GDM1 (cell line): ENCODE measurements at regions not wholly inside any gene's neighbourhood (a gene's known extent, or its start where the extent isn't known, plus 50 kb on each side); places are given as distances from the start of the nearest gene placed in this dataset.
A peak's percentile ranks its signal among the peaks of the same experiment; 100 is the strongest.

ENCODE experiments used
- DNase-seq: peaks from one replicate; lab custom pipeline; 2025; lab: John Stamatoyannopoulos, UW

DNA sequence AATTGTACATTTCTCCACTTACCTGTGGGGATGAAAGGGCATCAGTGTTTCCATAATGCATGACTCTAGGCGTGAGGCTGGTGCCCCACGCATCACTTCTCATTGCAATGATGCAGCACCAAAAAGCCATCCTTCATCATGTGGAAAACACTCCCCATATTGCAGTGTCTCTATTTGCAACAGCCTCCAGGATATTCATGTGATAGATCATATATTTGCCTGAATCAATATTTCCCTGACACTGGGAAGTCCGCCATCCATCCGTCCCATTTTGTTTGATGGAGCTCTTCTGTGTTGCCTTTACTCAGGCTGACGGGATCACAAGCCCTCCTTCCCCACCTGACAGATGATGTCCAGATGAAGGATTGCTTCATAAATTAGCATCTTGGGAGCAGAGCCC lies 74.5 kb upstream of the CAMK1G start:
- no peak for DNase-seq

DNA sequence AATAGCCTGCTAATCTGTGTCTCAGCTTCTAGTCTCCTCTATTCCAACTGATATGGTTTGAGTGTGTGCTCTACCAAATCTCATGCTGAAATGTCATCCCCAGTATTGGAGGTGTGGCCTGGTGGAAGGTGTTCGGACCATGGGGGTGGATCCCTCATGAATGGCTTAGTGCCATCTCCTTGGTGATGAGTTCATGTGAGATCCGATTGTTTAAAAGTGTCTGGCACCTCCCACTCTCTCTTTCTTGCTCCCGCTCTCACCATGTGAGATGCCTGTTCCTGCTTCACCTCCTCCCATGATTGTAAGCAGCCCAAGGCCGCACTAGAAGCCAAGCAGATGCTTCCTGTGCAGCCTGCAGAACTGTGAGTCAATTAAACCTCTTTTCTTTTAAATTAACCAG lies 73.5 kb upstream of the CAMK1G start:
- DNase-seq, result no peak

DNA sequence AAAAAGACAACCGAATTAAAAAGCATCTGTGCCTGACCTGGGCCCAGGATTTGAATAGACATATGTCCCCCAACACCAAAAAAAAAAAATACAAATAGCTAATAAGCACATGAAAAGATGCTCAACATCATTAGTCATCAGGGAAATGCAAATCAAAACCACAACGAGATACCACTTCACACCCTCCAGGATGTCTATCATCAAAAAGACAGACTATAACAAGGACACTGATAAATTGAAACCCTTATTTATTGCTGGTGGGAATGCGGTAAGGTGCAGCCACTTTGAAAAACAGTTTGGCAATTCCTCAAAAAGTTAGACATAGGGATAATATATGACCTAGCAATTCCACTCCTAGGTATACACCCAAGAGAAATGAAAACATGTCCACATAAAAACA lies 72.3 kb upstream of the CAMK1G start:
- no peak for DNase-seq

DNA sequence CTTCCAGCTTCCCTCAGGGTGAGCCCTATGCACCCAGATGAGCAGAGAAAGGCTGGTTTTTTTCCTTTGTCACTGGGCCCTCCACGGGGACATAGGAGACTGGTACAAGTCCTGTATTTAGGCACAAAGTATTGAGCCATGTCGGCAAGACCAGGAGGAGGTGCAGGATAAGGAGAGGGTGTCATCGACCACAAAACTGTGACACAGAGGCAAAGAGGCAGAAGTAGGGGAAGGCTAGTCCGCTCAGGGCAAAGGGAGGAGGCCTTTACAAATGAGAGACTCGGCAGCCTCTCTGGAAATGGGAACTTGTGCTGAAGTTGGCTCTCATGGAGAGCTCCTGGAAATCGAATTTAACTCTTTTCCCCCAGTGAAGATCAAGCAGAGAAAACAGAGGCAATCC lies 70.7 kb upstream of the CAMK1G start:
- no peak for DNase-seq

DNA sequence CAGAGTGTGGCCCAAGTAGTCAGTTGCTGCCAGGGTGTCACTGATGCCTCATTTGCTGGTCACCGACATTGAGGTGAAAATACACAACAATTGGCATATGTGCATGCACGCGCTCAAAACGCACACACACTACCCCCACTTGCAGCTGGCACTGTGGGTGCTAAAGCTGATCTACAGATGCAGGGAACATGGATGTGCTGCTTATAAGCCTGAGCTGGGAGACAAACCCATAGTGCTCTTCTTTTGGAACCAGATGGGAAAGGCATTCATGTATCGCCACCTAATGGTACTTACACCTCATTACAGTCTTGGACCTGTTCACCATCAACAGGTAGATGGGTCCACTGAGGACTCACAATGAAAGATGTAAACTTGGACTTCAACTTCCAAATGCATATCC lies 70.3 kb upstream of the CAMK1G start:
- peak; percentile 3 for DNase-seq

DNA sequence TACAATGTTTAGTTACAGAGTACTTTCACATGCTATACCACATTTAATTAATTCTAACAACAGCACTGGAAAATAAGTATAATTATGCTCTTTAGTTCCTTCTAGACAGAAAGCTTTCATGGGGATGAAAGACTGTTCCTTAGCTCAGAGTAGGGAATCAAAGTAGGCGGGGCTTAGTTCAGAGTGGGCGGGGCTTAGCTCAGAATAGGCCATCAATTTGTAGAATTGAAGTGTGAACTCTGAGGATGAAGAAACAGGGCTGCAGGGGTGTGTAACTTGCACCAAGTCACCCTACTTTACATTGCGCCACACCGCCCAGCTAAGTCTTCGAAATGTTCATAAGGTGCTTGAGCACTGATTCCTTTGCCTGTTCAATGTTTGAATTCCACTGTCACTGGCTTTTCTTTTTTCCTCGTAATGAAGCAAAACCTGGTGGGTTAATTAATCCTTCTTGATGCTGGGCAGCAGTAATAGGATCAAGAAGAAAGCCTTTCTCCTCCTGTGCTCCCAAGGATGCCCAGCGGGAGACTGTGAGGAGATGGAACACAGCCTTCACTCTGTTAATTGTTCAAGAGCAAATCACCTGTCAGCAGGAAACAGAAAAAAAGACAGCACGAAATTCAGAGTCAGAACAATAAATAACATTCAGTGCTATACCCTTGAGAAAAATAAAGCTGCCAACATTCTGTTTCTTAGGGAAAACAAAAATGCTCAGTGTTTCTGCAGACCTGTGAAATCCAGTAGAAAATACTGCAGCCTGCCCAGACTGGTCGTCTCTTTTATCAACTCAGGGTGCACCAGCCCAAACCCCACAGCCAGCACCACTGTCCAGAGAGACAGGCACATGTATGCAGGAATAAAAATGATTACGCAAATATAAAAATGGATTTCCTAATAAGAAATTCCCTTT lies 66.5 kb upstream of the CAMK1G start:
- DNase-seq, result no peak

DNA sequence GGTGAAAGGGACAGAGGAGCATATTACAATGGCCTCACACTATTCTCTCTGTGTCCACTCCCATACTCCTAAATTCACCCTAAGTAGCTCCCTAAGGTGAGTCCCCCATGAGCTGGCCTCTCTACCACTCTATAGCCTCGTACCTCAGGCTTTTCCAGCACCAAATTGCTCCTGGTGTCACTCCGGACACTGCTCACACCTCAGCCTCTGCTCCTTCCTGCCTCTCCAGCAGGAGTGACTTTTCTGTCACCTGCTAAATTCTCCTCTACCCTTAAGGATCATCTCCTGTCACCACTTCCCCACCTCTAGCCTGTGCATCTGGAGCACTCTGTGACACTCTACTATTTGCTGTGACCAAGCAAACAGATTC lies 65.8 kb upstream of the CAMK1G start:
- no peak for DNase-seq

DNA sequence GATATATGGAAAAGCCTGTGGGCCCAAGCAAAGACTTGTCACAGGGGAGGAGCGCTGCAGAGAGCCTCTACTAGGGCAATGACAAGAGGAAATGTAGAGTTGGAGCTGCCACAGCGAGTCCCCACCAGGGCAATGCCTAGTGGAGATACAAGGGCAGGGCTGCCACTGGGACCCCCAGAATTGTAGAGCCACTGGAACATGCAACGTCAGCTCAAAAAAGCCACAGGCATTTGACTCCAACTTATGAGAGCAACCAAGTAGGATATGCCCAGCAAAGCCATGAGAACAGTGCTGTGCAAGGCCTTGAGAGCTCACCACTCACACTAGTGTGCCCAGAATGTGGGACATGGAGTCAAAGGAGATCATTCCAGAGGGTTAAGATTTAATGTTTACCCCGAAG lies 63.7 kb upstream of the CAMK1G start:
- DNase-seq, result no peak

DNA sequence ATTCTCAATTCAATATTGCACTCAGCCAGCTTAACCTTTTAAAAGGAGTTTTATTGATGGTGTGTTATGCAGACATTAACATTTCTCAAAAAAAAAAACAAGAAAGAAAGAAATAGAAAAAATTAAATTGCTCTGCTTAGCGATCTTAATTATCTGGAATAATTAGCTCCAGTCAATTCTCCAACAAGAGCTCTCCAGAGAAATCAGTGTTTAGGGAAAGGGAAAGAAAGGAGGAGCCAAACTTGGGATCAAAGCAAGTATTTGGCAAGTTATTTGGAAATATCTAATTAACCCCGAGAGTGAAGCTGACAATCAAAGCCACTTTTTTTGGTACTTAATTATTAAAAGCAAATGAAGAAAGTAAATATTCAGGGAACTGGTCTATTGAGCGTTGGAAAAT lies 60.7 kb upstream of the CAMK1G start:
- no peak for DNase-seq

DNA sequence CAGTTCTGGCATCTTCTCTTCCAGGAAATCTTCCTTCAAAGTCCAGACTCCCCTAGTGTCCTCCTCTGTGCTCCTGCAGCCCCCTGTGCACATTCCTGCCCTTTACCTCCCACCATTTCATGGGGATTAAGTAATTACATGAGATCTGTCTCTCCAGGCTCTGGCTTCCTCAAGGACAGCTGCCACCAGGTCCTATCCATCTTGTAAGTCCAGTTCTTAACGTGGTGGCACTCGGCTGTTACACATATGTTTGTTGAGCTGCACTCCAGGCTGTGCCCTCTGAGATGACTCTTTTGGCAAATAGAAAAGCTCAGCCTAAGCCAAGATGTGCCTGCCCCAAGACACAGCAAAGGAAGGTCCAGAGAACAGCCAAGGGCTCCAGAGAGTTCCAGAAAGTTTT lies 57.4 kb upstream of the CAMK1G start:
- no peak for DNase-seq

DNA sequence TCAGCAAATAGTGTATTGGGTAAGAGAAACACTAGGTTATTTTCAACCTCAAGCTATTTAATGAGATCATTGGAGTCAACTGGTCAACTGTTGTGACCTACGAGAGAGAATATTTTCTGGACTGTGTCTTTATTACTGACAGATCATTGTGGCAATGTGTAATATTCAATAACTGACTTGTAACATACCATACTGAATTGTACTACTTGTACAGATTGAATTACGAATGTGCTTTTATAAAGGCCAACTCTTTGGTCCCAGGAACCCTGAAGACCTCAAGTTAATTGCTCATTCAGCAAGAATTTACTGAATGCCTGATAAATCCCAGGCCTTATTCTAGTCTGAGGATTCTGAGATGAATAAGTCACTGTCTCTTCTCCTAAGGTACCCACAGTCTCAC lies 56.1 kb upstream of the CAMK1G start:
- no peak for DNase-seq

DNA sequence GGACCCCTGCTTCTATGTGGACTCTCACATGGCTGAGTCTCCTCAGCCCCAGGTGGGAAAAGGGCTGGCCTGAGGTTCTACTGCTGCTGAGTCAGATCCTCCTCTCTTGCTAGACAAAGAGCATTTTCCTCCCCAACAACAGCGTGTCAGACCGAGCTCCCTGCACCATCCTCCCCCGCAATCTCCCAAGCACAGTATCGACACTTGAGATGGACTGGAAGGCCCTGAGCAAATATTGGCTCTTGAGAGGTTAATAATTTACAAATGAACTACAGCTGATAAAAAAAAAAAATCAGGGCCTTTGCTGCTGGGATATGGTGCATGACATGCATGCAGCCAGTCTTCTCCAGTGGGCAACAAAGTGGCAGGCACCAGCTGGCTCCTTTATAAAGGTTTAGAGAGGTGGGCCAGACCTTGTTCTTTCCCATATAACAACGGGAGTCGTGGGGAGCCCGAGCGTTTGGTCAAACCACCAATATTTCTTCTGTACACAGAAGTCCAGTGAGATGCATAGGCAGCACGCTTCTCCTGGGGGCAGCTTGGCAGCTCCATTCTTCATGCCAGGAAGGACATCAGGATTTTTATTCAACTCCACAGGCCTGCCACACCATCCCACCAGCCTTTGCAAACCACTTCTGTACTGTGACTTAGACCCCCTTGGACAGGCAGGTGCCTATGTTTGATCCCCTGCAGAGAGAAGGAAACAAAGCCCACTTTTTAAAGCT lies 55.4 kb upstream of the CAMK1G start:
- DNase-seq, result no peak

DNA sequence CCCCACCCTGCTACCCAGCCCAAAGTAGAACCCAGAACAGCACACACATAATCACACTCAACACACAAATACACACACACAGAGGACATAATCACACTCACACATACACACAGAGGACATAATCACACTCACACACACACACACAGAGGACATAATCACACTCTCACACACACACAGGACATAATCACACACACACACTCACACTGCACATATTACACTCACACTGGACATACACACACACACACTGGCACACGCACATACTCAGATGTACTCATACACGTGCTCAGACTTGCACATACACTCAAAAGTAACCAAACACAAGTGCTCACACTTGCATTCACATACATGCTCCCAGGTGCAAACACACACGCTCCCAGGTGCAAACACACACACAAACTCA lies 54.3 kb upstream of the CAMK1G start:
- DNase-seq, result no peak

DNA sequence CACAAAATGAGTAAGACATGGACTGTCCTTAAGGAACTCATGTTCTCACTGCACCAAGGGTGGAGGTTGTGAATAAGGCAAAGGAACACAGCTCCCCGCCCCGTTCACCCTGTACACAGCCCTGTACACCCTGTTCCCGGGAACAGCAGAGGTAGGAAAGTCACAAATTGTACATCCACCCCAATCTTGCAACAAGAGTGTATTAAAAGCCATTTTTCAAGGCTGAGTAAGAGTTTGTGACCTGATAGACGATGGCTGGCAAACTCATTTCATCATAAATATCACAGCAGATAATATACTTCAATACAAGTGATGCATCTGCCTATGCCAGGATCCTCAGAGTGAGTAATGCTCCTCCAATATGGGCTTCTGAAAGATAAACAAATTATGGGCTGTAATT lies 52.5 kb upstream of the CAMK1G start:
- no peak for DNase-seq

DNA sequence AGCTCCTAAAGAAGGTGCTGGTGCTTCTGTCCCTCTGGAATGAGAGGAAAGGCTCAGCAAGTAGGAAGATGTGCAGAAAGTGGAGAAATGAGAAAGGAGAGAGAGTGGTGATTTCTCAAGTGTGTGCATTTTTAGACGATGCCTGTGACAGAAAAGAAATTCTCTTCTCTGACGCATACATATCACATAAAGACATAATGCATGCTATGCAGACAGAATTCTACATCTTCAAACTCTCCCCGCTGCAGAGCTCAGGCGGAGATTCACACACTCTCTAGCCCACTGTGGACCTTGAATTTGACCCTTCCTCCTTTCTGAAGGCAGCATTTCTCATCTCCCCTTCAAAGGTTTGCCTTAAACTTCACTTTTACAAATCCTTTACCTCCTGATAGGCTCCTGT lies 52.0 kb upstream of the CAMK1G start:
- DNase-seq, result no peak
